LNCAP (cell line): ENCODE measurements at regions not wholly inside any gene's neighbourhood (a gene's known extent, or its start where the extent isn't known, plus 50 kb on each side); places are given as distances from the start of the nearest gene placed in this dataset.

Source experiments
- CTCF ChIP-seq: fragments of 450-650 bp; IDR thresholded peaks from 2 replicates; pipeline ENCODE4 v1.5.1; 2017; ENCODE audit warnings: mild to moderate bottlenecking

DNA sequence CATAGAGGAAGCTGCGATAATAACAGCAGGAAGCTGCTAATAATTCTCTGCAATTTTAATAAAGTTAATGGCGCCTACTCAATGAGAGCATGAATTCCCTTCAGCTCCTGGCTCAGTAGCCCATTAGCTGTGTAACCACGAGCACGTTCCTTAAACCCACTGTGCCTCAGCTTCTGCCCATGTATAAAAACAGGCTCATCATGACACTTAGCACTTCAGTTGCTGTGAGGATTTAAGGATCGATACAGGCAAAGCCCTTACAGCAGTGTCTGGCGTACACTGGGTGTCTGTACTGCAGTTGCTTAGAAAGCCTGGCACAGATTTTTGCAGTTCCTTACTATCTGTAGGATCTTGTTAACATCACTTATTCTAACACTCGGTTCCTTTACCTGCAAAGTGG lies 673.4 kb upstream of the ARGLU1 start:
- no peak for TF ChIP-seq CTCF

- TF ChIP-seq CTCF, result no peak
Observed at GRCh38 chr13:107239213-107239612, 671.3 kb upstream of the ARGLU1 start.

DNA sequence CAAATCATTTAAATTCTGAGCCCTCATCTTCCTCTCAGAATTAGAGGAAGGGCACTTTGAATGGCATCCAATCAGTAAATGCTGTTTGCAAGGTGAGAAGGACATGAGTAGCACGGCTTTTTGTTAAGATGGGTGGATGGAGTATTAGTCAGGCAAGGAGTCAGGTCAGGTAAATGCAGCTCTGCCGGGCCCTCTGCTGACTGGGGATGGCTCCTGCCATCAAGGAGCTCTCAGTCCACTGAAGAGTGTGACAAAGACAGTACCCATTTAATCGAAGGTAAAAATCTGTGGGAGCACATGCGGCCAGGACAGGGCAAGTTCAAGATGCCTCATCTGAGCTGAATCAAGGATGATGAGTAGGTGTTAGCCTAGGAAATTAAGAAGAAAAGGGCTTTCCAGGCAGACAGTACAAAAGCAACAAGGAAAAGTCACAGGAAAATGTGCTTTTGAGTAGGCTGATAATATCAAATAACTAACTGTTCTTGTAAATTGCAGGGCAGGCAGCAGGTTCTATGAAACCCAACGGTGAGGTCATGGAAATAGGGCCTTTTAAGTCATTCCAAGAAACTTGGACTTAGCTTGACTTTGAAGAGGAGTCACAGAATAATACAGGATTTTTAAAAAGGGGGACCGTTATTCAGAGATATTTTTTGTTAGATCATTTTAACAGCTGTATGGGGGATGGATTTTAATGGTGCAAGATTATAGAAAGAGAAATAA lies 670.5 kb upstream of the ARGLU1 start:
- TF ChIP-seq CTCF, result no peak

- TF ChIP-seq CTCF, result no peak
Observed at GRCh38 chr13:107234319-107235073, 666.6 kb upstream of the ARGLU1 start.

GRCh38 chr13:107233541-107233940 lies 665.6 kb upstream of the ARGLU1 start:
- TF ChIP-seq CTCF, result no peak

DNA sequence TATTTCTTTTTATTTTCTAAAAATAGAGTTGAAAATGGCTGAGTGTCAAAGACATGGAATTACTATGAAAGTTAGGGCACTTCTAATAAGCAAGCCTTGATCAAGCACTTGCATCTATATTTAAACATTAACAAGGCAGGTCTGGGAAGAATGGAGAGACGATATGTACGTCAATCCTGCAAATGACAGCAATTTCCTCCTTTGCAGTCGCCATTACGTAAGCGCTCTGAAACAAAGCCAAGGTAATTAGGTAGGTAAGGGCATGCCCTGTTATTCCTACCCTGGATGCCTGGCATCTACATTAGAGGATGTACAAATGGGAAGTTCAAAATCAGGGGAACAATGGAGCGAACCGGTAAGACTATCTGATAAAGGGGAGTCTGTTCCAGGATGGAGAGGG lies 664.0 kb upstream of the ARGLU1 start:
- no peak for TF ChIP-seq CTCF

DNA sequence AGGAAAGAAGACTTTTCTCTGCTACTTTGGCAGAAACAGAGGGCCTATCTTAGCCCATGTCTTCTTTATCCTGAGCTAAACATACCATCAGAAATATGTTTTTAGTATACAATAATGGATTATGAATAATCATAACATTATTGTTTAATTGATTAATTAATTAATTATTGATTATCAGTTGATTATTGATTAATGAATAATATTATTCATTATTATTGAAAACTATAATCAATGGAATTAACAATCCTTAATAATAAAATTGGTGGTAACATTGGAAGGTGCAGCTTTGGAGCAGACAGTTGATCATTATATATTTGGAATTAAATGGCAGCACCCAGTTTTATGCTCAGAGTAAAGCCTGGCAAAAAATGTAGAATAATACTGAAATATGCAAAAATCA lies 655.9 kb upstream of the ARGLU1 start:
- no peak for TF ChIP-seq CTCF
